A673 (cell line): ENCODE measurements at regions not wholly inside any gene's neighbourhood (a gene's known extent, or its start where the extent isn't known, plus 50 kb on each side); places are given as distances from the start of the nearest gene placed in this dataset.

Source experiments
- EZH2 ChIP-seq: fragments of 200-600 bp; sonication (generic); IDR thresholded peaks from 2 replicates; pipeline ENCODE4 v1.6.1; 2017; ENCODE audit warnings: borderline replicate concordance, low read depth, mild to moderate bottlenecking, mixed read lengths, antibody characterized with exemption, low read length; ENCODE audit not compliant: poor library complexity, severe bottlenecking
- TF ChIP-seq, protein P1 (sequence below): fragments of 300-800, 200-600 bp; sonication (generic); conservative IDR thresholded peaks from 2 replicates; pipeline ENCODE4 v1.5.1; 2017; ENCODE audit warnings: low read depth, mild to moderate bottlenecking, antibody characterized with exemption, low read length, moderate library complexity, mixed read lengths

DNA sequence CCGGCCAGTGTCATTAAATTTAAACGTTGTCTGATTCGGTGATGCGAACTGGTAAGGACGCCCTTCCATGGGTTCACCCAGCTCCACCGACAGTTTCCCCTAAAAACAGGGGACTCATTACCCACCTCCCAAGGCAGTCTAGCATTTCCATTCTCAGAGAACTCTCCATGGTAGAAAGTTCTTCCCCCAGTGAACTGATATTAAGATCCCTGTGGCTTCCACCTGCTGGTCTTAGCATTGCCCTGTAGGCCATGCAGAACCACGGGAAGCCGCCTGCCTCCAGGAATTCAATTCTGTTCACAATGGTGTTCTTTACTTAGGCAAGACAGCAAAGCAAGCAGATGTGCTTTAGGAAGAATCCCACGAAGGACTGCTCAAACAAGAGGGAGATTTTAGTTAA is 128.9 kb upstream of the NANOS1 start:
- TF ChIP-seq, protein P1, sequence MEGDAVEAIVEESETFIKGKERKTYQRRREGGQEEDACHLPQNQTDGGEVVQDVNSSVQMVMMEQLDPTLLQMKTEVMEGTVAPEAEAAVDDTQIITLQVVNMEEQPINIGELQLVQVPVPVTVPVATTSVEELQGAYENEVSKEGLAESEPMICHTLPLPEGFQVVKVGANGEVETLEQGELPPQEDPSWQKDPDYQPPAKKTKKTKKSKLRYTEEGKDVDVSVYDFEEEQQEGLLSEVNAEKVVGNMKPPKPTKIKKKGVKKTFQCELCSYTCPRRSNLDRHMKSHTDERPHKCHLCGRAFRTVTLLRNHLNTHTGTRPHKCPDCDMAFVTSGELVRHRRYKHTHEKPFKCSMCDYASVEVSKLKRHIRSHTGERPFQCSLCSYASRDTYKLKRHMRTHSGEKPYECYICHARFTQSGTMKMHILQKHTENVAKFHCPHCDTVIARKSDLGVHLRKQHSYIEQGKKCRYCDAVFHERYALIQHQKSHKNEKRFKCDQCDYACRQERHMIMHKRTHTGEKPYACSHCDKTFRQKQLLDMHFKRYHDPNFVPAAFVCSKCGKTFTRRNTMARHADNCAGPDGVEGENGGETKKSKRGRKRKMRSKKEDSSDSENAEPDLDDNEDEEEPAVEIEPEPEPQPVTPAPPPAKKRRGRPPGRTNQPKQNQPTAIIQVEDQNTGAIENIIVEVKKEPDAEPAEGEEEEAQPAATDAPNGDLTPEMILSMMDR, result no peak
- TF ChIP-seq EZH2, result no peak
